ENCODE measurements at regions not wholly inside any gene's neighbourhood (a gene's known extent, or its start where the extent isn't known, plus 50 kb on each side); places are given as distances from the start of the nearest gene placed in this dataset.

- TF ChIP-seq KDM3A (CRISPR knock-in tag; IDR thresholded peaks at IDR 0.05; ENCODE audit: low read depth) (no peak), ZNF235 (CRISPR knock-in tag; IDR thresholded peaks at IDR 0.05; ENCODE audit: borderline replicate concordance) (no peak), ZNF703 (CRISPR knock-in tag; IDR thresholded peaks at IDR 0.05; ENCODE audit: borderline replicate concordance) (no peak), NR2F6 (IDR thresholded peaks at IDR 0.05) (no peak), NR2F6 (CRISPR knock-in tag; IDR thresholded peaks at IDR 0.05) (no peak)
Measured at GRCh38 chr10:6667150-6667549, 87.1 kb upstream of the PRKCQ start.
